ENCODE measurements at regions not wholly inside any gene's neighbourhood (a gene's known extent, or its start where the extent isn't known, plus 50 kb on each side); places are given as distances from the start of the nearest gene placed in this dataset.

DNA sequence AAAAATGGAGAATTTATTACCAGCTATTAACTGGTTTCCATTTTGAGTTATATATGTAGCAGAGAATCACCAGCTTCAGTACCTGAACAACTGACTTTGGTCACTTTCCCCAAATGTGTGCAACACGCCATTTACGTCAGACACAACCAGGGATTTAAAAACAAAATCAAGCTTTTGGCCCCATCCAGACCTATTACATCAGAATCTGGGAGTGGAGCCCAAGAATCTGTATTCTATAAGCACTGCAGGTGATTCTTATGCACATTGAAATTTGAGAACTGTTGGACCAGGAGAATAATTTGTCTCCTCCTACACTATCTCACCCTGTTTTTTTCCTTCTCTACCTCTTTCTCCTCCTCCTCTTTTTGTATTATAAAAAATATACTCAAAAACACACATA is 295.9 kb downstream of the PRELID2 start:
- Mint-ChIP-seq H3K27me3 (ENCODE audit: unreplicated experiment) (no peaks in the 10 kb centered on the region), H3K4me3 (ENCODE audit: unreplicated experiment) (no peak overlapping the region), H3K27ac (ENCODE audit: unreplicated experiment) (no peak overlapping the region), H3K9me3 (ENCODE audit: unreplicated experiment) (peaks cover 13% of the 10 kb centered on the region), H3K4me1 (ENCODE audit: unreplicated experiment) (no peaks in the 10 kb centered on the region), H3K36me3 (ENCODE audit: unreplicated experiment) (peaks cover 4% of the 10 kb centered on the region)
- no peak for TF ChIP-seq CTCF (IDR thresholded peaks at IDR 0.05)
- DNase-seq (ENCODE audit: extremely low spot score, unreplicated experiment) = no peak

- Mint-ChIP-seq H3K4me1 (ENCODE audit: unreplicated experiment) (peaks cover 12% of the 10 kb centered on the region), H3K27me3 (ENCODE audit: unreplicated experiment) (no peaks in the 10 kb centered on the region), H3K36me3 (ENCODE audit: unreplicated experiment) (peaks cover 4% of the 10 kb centered on the region), H3K27ac (ENCODE audit: unreplicated experiment) (no peak overlapping the region), H3K9me3 (ENCODE audit: unreplicated experiment) (peaks cover 13% of the 10 kb centered on the region), H3K4me3 (ENCODE audit: unreplicated experiment) (no peak overlapping the region)
- no peak for TF ChIP-seq CTCF (IDR thresholded peaks at IDR 0.05)
- DNase-seq (ENCODE audit: extremely low spot score, unreplicated experiment) = no peak
Observed at GRCh38 chr5:145536133-145536532, 299.0 kb downstream of the PRELID2 start.

- no peaks in the 10 kb centered on the region for H3K27me3 Mint-ChIP-seq (ENCODE audit: unreplicated experiment)
- H3K9me3 Mint-ChIP-seq (ENCODE audit: unreplicated experiment) = no peaks in the 10 kb centered on the region
- peak overlapping the region; percentile 21 for H3K27ac Mint-ChIP-seq (ENCODE audit: unreplicated experiment)
- H3K4me3 Mint-ChIP-seq (ENCODE audit: unreplicated experiment) = no peak overlapping the region
- no peak for DNase-seq (ENCODE audit: extremely low spot score, unreplicated experiment)
- H3K4me1 Mint-ChIP-seq (ENCODE audit: unreplicated experiment) = peaks cover 32% of the 10 kb centered on the region
- no peak for TF ChIP-seq CTCF (IDR thresholded peaks at IDR 0.05)
- no peaks in the 10 kb centered on the region for H3K36me3 Mint-ChIP-seq (ENCODE audit: unreplicated experiment)
Observed at GRCh38 chr5:145531038-145531734, 304.0 kb downstream of the PRELID2 start.

- Mint-ChIP-seq H3K4me3 (ENCODE audit: unreplicated experiment) (no peak overlapping the region), H3K27ac (ENCODE audit: unreplicated experiment) (no peak overlapping the region), H3K4me1 (ENCODE audit: unreplicated experiment) (no peaks in the 10 kb centered on the region), H3K36me3 (ENCODE audit: unreplicated experiment) (no peaks in the 10 kb centered on the region), H3K27me3 (ENCODE audit: unreplicated experiment) (no peaks in the 10 kb centered on the region), H3K9me3 (ENCODE audit: unreplicated experiment) (peaks cover 9% of the 10 kb centered on the region)
- no peak for TF ChIP-seq CTCF (IDR thresholded peaks at IDR 0.05)
- DNase-seq (ENCODE audit: extremely low spot score, unreplicated experiment) = no peak
Observed at GRCh38 chr5:145521523-145521922, 313.6 kb downstream of the PRELID2 start.

GRCh38 chr5:145521066-145521465 is 314.1 kb downstream of the PRELID2 start:
- Mint-ChIP-seq H3K4me3 (ENCODE audit: unreplicated experiment) (no peak overlapping the region), H3K27ac (ENCODE audit: unreplicated experiment) (no peak overlapping the region), H3K4me1 (ENCODE audit: unreplicated experiment) (no peaks in the 10 kb centered on the region), H3K36me3 (ENCODE audit: unreplicated experiment) (no peaks in the 10 kb centered on the region), H3K9me3 (ENCODE audit: unreplicated experiment) (peaks cover 11% of the 10 kb centered on the region), H3K27me3 (ENCODE audit: unreplicated experiment) (no peaks in the 10 kb centered on the region)
- no peak for DNase-seq (ENCODE audit: extremely low spot score, unreplicated experiment)
- TF ChIP-seq CTCF (IDR thresholded peaks at IDR 0.05) = no peak
